SK-MEL-5 (cell line): ENCODE measurements at regions not wholly inside any gene's neighbourhood (a gene's known extent, or its start where the extent isn't known, plus 50 kb on each side); places are given as distances from the start of the nearest gene placed in this dataset.

ENCODE experiments used
- DNase-seq: peaks from one replicate; pipeline ENCODE4 v3.0.0-alpha.2; 2016; ENCODE audit warnings: low read depth, low spot score
- in situ Hi-C: cut with HindIII; loops from 2 replicates; pipeline ENCODE4 v1.10.0; 2016; ENCODE audit warnings: low sequenced_read_pairs, high pct_unique_total_duplicates, low pct_unique_long_range_greater_than_20kb

DNA sequence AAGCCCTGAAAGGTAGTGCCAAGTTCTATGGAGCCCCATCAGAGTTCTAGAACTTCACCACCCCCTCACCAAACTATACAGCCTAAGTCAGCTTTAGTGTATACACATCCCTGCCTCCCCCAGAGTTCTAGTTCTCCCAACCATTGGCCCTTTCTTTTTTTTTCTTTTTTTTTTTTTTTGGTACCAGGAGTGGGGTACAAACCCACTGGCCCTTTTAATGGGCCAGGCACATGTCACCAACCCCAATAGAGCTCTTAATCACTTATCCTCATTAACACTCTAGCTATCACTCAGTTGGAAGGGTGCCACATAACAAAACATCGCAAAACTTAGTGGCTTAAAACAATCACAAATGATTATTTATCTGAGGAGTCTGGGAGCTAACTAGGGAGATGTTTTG lies 588.6 kb downstream of the BCOR start:
- DNase-seq, result no peak
- in situ Hi-C loops, result no loop called here

DNA sequence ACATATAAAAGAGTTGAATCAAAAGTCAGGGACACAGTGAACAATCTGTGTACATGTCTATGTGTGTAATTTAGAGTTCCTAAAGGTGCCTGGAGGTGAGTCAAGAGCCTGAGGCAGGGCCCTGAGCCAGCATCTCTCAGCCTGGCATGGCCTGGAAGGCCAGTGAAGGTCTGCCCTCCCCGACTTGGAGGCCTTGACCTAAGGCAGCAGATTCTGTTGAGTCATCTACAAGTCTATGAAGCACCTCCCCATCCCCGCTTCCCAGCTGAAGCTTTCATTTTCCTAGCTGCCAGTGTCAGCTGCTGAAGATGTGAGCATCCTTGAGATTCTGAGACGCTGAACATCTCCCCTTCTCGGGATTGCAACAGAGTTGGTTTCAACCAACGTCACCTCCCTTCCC lies 583.9 kb downstream of the BCOR start:
- DNase-seq, result no peak
- in situ Hi-C loops, result no loop called here

DNA sequence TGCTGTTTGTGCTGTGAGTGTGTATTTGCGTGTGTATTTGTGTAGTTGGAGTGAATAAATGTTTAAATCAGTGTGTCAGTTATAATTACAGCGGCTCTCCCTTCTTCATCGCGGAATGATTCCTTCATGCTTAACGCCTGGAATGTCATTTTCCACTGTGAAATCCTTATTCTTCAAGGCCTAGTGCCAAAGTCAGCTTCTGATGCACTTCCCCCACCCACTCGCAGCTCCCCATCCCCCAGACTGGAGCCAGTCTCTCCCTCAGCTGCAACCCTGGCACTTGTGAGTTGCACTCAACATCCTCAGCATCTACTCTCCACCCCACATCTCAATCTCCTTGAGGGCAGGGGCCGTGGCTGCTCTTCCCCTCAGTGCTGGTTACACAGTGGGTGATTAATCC lies 583.0 kb downstream of the BCOR start:
- in situ Hi-C loops, result no loop called here
- no peak for DNase-seq

GRCh38 chrX:39516427-39516841 lies 581.3 kb downstream of the BCOR start:
- in situ Hi-C loops, result no loop called here

GRCh38 chrX:39518476-39519029 lies 579.2 kb downstream of the BCOR start:
- DNase-seq, result no peak
- in situ Hi-C loops, result no loop called here

More at GRCh38 chrX:39516427-39516841, 581.3 kb downstream of the BCOR start:
- DNase-seq, result no peak

- DNase-seq, result no peak
- in situ Hi-C loops, result no loop called here
These were observed 578.7 kb downstream of the BCOR start for GRCh38 chrX:39519030-39519488.

DNA sequence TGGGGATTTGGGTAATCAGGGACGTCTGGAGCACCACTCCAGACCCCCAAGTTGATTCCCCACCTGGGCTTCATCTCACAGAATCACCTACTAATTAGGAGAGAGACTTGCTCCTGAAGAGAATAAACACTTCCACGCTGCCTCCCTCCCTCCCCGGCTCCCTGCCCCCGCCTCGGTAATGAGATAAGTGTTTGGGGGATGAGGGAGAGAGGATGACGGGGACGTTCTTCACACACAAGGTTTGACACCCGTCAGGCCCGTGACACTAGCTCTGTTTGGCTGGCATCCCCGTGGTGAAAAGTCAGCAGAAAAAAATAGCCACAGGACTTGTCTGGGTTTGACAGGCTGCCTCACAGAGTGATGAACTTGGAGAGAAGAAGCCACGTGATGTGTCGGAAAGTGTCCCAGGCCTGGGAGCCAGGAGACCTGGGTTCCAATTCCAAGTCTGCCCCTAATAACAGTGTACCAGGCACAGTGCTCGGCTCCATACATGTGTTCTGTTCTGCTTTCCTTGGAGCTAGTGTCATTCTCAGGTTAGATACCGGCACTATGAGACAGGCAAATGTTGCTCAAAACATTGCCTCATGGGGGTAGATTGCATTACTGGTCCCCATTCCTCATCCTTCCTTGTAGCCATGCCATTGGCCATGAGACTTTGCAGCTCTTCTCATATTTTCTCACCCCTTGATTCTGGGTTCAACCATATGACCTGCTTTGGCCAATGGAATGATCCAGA lies 578.0 kb downstream of the BCOR start:
- DNase-seq, result no peak
- in situ Hi-C loops, result no loop called here

DNA sequence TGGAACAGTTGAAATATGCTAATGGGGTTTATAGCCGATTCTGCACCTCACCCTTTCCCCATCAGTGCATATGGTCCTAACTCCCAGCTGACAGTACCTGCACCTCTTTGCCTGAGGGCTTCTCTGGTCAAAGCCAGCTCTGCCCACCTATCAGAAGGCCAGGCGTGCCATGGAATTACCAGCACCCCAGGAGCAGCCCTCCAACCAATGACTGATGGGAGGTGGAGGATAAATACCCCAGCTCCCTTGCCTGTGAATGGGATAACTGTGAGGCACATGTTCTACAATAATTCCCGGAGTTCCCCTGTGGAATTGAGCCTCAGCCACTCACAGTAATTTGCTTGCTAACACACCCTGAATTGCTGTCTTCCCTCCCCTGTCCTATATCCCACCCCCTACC lies 572.0 kb downstream of the BCOR start:
- in situ Hi-C loops, result no loop called here
- DNase-seq, result no peak

DNA sequence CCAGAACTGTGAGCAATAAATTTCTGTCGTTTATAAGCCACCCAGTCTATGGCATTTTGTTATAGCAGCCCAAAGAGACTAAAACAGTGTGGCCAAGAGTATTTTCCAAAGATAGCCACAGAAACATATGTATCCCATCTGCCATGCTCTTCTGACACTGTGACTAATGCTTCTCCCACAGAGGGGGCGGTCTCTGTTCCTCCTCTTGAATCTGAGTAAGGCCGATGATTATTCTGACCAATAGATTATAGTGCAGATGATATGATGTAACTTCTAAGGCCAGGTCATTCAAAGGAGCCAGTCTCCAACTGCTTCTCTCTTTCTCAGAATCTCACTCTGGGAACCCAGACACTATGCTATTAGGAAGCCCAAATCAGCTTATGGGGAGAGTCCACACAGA lies 570.7 kb downstream of the BCOR start:
- in situ Hi-C loops, result no loop called here
- no peak for DNase-seq

GRCh38 chrX:39528161-39528916 lies 569.4 kb downstream of the BCOR start:
- DNase-seq, result no peak
- in situ Hi-C loops, result no loop called here

DNA sequence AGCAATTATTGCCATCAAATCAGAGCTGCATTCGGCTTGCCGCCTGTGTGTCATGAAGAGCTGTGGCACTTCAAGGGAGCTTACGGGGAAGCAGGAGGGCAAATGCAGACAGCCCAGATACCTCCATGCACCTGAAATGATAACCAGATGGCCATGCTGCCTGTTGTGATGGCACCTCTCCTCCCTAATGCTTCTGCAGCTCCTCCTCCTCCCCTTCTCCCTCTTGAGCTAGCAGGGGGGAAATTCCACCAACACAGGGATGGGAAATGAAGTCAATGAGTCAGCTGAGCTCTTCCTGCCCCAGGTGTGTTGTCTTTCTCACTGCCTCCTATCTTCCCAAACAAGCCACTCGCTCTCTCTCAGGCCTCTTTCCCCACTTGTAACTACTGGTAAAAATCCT lies 565.0 kb downstream of the BCOR start:
- DNase-seq, result no peak
- in situ Hi-C loops, result no loop called here

GRCh38 chrX:39534949-39535348 lies 562.8 kb downstream of the BCOR start:
- in situ Hi-C loops, result no loop called here
- no peak for DNase-seq

- in situ Hi-C loops, result no loop called here
- DNase-seq, result no peak
These were observed 561.5 kb downstream of the BCOR start for GRCh38 chrX:39536211-39536610.

GRCh38 chrX:39541881-39542280 lies 555.9 kb downstream of the BCOR start:
- in situ Hi-C loops, result no loop called here
- DNase-seq, result no peak

GRCh38 chrX:39542316-39542715 lies 555.4 kb downstream of the BCOR start:
- no peak for DNase-seq
- in situ Hi-C loops, result no loop called here

DNA sequence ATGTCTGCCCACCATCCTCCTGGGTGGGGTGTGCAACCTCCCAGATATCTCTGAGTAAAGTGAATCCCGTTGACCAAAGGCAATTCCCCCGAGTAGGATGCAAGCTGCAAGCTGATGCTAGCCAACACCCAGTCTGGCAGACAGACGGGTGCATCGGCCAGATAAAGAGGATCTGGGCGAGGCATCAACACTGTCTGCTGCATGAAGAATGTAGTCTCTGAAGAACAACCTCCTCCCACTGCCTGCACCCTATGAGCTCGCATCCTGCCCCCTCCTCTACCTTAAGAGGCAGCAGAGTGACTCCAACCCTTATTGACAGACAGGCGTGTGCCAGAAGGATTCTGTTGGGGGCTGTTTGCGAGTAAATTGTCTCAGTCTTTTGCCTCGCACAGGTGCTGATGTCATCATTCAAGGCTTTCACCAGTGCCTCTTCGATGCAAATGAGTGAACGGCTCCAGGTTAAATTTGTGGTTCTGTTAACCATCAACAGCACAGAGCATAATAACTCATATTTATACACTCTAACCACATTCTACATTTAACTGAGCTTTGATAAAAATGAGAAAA lies 546.9 kb downstream of the BCOR start:
- no peak for DNase-seq
- in situ Hi-C loops, result no loop called here

DNA sequence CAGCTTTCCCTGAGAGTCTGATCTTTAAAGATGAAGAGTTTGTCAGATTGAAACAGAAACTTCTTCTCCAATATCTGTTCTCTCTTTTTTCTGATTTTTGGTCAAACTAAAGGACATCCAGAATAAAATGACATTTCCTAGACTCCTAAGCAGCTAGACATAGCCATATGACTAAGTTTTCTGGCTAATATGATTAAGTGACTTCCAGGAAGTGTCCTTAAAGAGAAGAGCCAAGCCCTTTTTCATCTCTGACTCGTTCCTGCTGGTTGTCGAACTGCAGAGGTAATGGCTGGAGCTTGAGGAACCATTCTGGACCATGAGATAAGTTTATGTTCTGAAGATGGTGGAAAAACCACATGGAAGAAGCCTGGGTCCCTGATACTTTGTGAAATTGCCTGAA lies 546.0 kb downstream of the BCOR start:
- in situ Hi-C loops, result no loop called here

DNA sequence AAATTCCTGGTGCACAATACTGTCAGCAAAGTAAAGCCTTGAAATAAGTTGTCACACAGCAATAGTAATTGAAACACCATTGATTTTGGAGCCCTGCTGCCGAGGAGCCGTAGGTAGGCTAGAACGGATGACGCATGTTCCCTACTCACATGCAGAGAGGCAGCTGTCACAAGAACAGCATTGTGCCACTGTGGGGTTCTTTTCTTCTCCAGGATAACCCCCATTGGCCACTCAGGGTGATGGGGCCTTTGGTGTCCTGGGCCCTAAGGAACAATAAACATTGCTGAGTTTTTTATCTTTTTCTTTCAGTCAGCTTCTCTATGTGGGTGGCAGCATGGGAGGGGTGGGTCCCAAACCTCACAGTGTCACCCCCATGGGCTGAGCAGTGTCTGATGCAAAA lies 542.3 kb downstream of the BCOR start:
- in situ Hi-C loops, result no loop called here
- DNase-seq, result no peak

More for the DNA sequence above, 546.0 kb downstream of the BCOR start:
- no peak for DNase-seq
